Lower lobe of right lung (tissue), 2 donors: ENCODE measurements at regions not wholly inside any gene's neighbourhood (a gene's known extent, or its start where the extent isn't known, plus 50 kb on each side); places are given as distances from the start of the nearest gene placed in this dataset.

Experiments
- ATAC-seq, 2 donors: fragments of 200-7000 bp; cut with Tn5 transposase; one replicate each; pipeline ENCODE4 v1.9.1; 2020 to 2022; ENCODE audit warnings: mild to moderate bottlenecking in 2 of 2, moderate library complexity in 2 of 2
- DNase-seq: peaks from one replicate; pipeline ENCODE4 v3.0.0-alpha.2; 2020
- H3K27ac ChIP-seq: fragments of 200-600 bp; one replicate; pipeline ENCODE4 v1.8.0; 2022
- H3K27me3 ChIP-seq: fragments of 200-600 bp; one replicate; pipeline ENCODE4 v1.8.0; 2022; ENCODE audit warnings: low read depth
- H3K36me3 ChIP-seq: fragments of 200-600 bp; one replicate; pipeline ENCODE4 v1.8.0; 2022; ENCODE audit warnings: mild to moderate bottlenecking
- H3K4me1 ChIP-seq: fragments of 200-600 bp; one replicate; pipeline ENCODE4 v1.8.0; 2022
- H3K4me3 ChIP-seq: fragments of 200-600 bp; one replicate; pipeline ENCODE4 v1.8.0; 2022; ENCODE audit warnings: mild to moderate bottlenecking
- H3K9me3 ChIP-seq: fragments of 200-600 bp; one replicate; pipeline ENCODE4 v1.8.0; 2022
- CTCF ChIP-seq: fragments of 200-600 bp; IDR thresholded peaks from one replicate; pipeline ENCODE4 v1.8.0; 2022; ENCODE audit warnings: antibody characterized with exemption, mild to moderate bottlenecking
- intact Hi-C: fragments of 100-400 bp; cut with DNase I; formaldehyde crosslinking; loops from one replicate; pipeline ENCODE4 v1.11.0; 2022
- donor health status: DM: no; HTN: yes; CAD: no; lungs with severe emphysema.

- TF ChIP-seq CTCF: no peak
- H3K4me3 ChIP-seq: no peak overlapping the region
Measured at GRCh38 chr21:27403011-27403410, 436.1 kb upstream of the ADAMTS5 start.

GRCh38 chr21:27400045-27400444, 433.2 kb upstream of the ADAMTS5 start:
- Histone ChIP-seq H3K9me3 (no peaks in the 10 kb centered on the region), H3K36me3 (no peaks in the 10 kb centered on the region), H3K27ac (no peak overlapping the region), H3K4me1 (no peaks in the 10 kb centered on the region), H3K4me3 (no peak overlapping the region), H3K27me3 (no peaks in the 10 kb centered on the region)
- TF ChIP-seq CTCF: no peak
- DNase-seq: no peak
- no peak for ATAC-seq
- intact Hi-C loops: no loop called here

More at GRCh38 chr21:27403011-27403410, 436.1 kb upstream of the ADAMTS5 start:
- Histone ChIP-seq H3K4me1 (peaks cover 12% of the 10 kb centered on the region), H3K9me3 (no peaks in the 10 kb centered on the region), H3K36me3 (no peaks in the 10 kb centered on the region), H3K27me3 (no peaks in the 10 kb centered on the region), H3K27ac (no peak overlapping the region)
- intact Hi-C loops: no loop called here
- ATAC-seq (no peak), DNase-seq (no peak)

GRCh38 chr21:27397578-27397977, 430.7 kb upstream of the ADAMTS5 start:
- ATAC-seq (no peak), DNase-seq (no peak)
- Histone ChIP-seq H3K4me3 (no peak overlapping the region), H3K36me3 (no peaks in the 10 kb centered on the region), H3K27ac (no peak overlapping the region), H3K9me3 (no peaks in the 10 kb centered on the region), H3K27me3 (no peaks in the 10 kb centered on the region), H3K4me1 (no peaks in the 10 kb centered on the region)
- TF ChIP-seq CTCF: no peak
- intact Hi-C loops: no loop called here

- Histone ChIP-seq H3K9me3 (no peaks in the 10 kb centered on the region), H3K27me3 (no peaks in the 10 kb centered on the region), H3K4me1 (no peaks in the 10 kb centered on the region), H3K4me3 (no peak overlapping the region), H3K27ac (no peak overlapping the region), H3K36me3 (no peaks in the 10 kb centered on the region)
- TF ChIP-seq CTCF: no peak
- no peak for ATAC-seq
- no peak for DNase-seq
- intact Hi-C loops: no loop called here
Measured at GRCh38 chr21:27393726-27394125, 426.8 kb upstream of the ADAMTS5 start.

GRCh38 chr21:27391990-27392389, 425.1 kb upstream of the ADAMTS5 start:
- no peaks in the 10 kb centered on the region for H3K4me1 ChIP-seq
- no peak overlapping the region for H3K4me3 ChIP-seq
- H3K27ac ChIP-seq: no peak overlapping the region
- H3K36me3 ChIP-seq: no peaks in the 10 kb centered on the region
- intact Hi-C loops: no loop called here
- no peak for ATAC-seq
- H3K27me3 ChIP-seq: no peaks in the 10 kb centered on the region
- no peak for DNase-seq
- no peaks in the 10 kb centered on the region for H3K9me3 ChIP-seq
- no peak for TF ChIP-seq CTCF

GRCh38 chr21:27390384-27390783, 423.5 kb upstream of the ADAMTS5 start:
- TF ChIP-seq CTCF: no peak
- H3K4me3 ChIP-seq: no peak overlapping the region
- H3K27ac ChIP-seq: no peak overlapping the region
- no peaks in the 10 kb centered on the region for H3K27me3 ChIP-seq
- intact Hi-C loops: no loop called here
- DNase-seq (no peak), ATAC-seq (no peak)
- no peaks in the 10 kb centered on the region for H3K9me3 ChIP-seq
- H3K36me3 ChIP-seq: no peaks in the 10 kb centered on the region
- no peaks in the 10 kb centered on the region for H3K4me1 ChIP-seq
